ENCODE measurements at regions not wholly inside any gene's neighbourhood (a gene's known extent, or its start where the extent isn't known, plus 50 kb on each side); places are given as distances from the start of the nearest gene placed in this dataset.
"Not testable (repeated sequence)": the region's sequence is repeated elsewhere in the genome, so short reads cannot be mapped to it uniquely, and the experiment has no call there.

DNA sequence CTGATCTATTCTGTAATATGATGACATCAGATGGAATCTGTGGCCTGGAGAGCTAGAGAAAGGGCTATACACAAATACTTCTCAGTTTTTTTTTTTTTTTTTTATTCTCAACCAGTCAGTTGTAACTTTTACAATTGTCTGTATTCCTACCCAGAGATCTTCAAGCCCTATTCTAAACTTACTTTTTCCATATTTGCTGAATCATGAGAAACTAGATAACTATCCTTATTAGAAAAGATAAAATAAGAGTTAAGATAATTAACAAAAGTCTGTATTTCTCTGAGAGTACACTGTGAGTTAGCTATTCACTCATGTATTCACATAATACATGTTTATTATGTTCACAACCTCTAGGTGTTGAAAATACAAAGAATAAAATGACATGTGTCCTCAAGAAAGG is 1575.9 kb downstream of the EFNA5 start:
- ATAC-seq: no peak

DNA sequence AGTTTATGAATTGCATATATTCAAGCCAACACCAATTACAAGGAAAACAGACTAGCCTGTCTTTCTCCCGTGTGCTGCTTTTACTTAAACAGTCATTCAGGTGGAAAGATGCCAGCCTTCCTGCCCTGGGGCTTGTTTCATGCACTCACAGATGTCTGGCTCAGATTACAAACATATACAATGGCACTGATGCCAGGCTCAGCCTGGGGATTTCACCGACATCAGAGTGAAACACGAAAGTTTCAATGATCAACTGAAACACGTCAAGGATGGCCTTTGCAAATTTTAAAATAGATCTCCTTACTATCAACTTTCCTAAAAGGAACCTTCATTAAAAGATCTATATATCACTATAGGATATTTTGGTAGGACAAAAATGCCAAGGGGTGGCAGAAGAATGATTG is 1576.5 kb downstream of the EFNA5 start:
- peak; percentile 79 for ATAC-seq

DNA sequence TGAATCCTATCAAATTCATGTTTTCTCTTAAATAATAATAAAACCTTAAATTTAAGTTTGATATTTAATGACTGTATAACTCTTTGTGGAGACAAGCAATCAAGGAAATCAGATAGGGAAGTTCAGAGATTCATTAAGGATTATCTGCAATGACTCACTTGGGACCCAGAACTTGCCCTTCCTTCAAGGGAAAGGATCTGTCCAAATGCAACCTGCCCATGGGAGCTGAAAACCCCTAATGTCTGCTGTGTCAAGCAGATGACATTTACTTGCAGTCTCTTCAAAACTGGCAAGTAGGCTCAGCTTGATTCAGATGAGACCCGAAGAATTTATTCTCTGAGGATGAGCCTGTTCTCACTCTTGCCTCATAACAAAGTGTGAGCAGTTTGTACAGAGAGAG is 1577.6 kb downstream of the EFNA5 start:
- ATAC-seq: no peak

DNA sequence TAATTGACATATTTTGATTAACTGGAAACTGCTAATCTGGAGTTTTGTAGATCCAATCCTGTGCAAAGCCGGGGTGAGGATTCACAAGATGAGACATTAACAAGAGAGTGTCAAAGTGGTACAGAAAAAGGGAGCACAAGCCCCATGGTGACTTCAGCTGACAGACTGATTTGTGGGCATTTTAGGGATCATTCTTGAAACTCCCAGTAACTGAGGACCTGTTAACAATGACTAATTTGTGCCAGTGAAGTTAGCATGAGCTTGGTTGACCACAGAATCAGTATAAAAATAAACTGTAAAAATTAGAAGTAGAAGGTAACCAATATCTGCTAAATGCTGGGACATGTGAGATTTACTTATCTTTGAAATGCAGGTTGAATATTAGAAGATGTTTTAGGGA is 1578.3 kb downstream of the EFNA5 start:
- ATAC-seq: no peak

DNA sequence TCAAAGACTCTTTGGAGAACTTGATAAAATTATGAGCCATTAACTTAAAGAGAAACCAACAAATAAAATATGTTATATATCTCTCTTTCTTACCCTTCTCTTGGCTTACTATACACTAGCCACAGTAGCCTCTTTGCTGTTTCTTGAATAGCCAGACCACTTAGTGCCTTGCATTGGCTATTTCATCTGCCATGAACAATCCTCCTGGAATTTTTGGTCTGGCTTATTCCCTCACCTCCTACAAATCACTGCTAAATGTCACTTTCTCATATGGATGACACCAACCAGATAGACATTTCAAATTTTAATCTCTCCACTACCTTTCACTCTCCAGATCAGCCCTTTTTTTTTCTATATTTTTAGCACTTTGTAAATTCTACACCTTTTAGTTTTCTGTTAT is 1581.7 kb downstream of the EFNA5 start:
- no peak for ATAC-seq

DNA sequence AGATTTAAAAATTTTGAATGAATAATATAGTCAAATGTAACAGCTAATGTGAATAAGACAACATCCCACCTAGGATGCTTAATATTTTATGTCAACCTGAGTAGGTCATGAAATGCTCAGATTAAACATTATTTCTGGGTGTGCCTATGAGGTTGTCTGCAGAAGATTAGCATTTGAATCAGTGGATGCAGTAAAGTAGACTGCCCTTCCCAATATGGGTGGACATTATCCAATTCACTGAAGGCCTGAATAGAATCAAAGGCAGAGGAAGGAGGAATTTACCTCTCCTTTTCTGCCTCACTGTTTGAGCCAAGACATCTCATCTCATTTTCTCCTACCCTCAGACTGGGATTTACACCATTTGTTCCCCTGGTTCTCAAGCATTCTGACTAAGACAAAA is 1582.3 kb downstream of the EFNA5 start:
- no peak for ATAC-seq

DNA sequence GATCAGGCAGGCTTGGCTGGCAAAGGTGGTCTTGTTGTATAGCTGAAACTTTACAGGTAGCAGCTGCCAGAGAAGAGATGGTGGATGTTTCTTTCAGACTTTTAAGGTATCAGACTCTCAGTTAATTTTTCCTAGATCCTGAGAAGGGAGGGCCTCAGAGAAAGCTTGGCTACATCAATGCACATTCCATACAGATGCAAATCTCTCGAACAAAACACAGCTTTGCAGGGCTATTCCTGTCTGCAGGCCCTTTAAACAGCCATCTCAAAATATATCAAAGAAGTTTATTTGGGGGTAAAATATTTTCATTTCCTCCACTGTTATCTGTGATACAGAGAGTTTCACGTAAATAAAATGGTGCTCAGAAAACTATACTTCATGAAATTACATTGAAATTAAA is 1584.4 kb downstream of the EFNA5 start:
- ATAC-seq: no peak

DNA sequence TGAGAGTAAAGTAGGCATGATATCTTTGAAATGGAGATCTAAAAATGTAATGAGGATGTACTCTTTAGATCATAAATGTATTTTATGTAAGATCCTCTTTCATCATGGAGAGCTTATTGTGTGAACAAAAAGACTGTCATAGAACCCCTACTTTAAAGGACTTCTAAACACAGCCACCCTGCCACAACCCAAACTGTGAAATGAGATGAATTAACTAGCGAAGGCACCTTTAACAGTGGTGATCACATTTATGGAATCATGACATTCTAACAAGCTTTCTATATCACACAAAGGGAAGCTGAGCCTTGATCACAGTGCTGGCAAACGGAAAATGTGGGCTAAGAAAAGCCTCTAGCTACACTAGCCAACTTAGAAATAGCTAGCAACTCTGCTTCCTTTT is 1585.2 kb downstream of the EFNA5 start:
- no peak for ATAC-seq

DNA sequence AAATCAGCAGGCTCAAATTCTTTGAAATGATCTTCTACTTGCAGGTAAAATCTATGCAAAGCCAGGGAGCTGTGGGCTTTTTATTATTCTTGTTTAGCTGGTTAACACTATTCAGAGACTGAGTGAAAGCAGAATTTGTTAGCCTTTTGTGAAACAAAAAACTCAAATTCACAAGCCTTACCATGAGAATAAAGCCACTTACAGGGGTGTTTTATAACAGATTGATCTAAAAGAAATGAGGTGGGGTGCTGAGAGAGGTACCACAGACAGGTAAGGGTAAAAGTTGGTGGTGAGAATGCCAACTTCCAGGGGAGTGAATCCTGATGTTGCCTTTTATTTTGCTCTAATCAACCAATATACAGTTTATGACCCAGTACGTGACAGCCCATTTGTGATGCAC is 1585.6 kb downstream of the EFNA5 start:
- ATAC-seq: no peak

DNA sequence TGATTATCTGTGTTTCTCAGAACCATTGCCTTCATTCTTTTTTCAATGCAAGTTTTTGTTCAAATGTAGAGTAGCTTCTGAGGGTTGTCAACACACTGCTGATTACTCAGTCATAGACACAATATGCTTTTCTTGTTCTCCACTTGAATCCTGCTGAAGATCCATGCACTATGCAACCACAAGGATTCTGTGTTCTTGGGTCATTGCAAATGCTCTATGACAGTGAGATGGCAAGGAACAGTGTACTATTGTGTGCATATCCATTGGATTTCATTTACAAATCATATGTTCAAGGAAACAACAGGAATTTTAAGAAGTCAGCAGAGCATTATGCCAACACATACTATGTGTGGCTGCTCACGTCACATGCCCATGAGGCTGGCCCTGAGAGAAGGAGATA is 1590.2 kb downstream of the EFNA5 start:
- no peak for ATAC-seq

DNA sequence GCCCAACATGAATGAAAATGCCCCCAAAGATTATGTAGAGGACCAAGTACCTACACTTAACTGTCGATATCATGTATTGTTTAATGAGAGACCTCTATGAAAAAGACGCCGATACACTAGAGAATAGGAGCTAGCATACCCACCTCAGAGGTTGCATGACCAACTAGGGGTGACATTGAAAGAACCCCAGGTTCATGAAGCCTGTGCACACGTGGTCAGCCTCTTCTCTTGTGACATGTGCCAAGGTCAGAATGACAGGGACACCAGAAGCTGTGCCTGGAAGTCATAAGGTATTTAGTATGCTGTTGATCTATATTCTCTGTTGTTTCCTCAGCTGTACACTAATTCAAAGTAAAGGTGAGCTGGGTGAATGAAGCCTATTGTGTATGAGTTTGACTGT is 1594.1 kb downstream of the EFNA5 start:
- no peak for ATAC-seq

DNA sequence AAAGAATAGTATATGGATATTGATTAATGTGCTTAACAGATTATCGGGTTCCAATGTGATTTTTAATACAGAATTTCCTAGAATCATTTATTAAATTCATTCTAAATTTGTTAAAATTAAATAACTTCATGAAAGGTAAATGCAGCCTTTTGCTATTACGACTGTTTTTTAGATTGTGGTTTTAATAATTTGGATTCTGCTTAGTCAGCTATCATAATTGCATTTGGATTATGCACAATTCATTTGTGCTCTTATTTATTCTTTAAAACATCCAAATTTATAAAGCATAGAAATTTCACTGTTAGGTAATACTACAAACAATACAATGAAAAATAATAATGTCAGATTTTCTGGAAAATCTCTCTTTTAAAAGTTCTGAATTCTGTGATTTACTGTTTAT is 1598.5 kb downstream of the EFNA5 start:
- no peak for ATAC-seq

DNA sequence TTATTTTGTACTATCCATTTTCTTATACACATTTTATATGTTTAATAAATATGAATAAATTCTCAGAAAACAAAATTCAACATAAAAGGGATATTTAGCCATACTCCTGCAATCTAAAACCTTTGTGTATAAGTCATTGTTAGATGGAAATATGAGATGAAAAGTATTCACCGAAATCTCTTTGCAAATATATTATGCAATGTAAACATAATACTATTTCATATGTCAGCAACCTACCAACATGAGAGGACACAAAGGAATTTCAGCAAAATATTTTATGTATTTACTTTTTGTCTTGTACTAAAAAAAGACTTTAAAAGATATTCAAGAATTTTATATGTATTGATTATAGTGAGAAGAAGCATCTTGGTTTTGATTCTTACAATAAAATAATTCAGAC is 1623.4 kb downstream of the EFNA5 start:
- no peak for ATAC-seq

DNA sequence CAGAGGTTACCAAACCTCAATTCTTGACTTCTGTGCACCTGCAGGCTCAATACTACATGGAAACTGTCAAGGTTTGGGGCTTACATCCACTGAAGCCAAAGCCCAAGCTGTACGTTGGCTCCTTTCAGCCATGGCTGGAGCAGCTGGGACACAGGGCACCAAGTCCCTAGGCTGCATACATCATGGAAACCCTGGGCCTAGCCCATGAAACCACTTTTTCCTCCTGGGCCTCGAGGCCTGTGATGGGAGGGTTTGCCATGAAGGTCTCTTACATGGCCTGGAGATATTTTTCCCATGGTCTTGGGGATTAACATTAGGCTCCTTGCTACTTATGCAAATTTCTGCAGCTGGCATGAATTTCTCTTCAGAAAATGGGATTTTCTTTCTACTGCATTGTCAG is 1638.7 kb downstream of the EFNA5 start:
- ATAC-seq: not testable (repeated sequence)

DNA sequence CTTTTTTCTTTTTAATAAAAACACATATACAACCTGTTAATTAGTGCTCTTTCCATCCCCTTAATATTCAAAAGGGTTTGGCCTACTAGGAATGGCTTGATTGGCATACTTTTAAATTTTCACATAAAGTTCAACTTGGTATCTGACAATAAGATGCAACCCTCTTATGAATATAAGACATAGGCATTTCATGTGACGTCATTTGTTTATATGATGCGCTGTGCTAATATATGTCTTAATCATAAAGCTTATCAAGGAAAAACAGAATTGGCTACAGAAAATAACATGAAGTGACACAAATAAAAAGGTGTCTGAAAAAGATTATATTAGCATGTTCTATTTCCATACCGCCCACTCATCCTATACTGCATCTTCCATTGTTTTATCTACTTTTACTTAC is 1642.4 kb downstream of the EFNA5 start:
- ATAC-seq: no peak

DNA sequence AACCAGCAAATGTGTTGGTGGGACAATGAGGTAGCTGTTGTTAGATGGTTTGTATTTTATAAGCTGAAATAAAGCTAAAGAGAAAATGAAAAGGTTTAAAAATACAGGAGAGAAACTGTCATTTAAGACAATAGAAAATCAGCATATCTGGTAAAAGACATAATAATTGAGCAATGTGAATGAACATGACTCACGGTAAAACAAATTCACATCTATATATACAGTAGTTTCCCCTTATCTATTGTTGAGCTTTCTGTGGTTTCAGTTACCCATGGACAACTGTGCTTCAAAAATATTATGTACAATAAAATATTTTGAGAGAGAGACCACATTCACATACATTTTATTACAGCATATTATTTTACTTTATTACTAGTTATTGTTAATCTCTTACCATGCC is 1649.8 kb downstream of the EFNA5 start:
- ATAC-seq: no peak

DNA sequence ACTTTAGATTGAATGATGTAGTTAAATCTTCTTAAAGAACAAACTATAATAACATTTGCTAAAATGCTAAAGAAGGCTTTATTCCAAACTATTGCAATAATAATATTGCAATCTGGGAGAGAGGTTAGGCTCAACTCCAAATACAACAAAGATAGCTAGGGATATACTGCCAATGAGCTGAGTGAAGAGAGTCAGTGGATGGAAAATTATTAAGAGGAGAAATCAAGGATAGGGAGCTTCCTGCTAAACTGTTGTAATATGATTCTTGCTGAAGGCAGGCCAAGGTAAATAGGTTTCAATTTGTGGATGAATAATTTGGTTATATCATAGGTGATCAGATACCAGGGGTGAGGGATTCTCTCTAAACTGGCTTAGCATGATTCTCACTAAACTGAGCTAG is 1651.5 kb downstream of the EFNA5 start:
- no peak for ATAC-seq

DNA sequence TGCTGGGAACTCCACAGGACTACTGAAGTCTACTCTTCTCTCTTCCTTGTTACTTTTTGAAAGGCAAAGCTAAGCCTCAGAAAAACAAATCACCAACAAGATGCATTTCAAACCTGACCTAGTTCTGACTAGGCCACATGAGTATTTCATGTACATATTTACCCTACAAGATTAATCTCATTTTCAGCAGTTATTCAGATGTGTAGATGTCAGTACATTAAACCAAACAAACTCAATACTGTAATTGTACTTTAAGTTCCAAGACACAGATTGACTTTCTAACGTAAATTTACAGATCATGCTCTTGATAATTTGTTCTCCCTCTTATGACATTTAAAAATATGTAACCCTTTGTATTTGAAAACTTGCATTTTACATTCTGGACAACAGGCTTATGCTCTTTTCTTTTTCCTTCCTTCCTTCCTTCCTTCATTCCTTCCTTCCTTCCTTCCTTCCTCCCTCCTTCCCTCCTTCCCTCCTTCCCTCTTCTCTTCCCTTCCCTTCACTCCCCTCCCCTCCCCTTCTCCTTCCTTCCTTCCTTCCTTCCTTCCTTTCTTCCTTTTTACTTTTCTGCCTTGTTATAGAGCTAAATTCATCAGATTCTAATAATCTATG is 1653.4 kb downstream of the EFNA5 start:
- ATAC-seq: no peak

DNA sequence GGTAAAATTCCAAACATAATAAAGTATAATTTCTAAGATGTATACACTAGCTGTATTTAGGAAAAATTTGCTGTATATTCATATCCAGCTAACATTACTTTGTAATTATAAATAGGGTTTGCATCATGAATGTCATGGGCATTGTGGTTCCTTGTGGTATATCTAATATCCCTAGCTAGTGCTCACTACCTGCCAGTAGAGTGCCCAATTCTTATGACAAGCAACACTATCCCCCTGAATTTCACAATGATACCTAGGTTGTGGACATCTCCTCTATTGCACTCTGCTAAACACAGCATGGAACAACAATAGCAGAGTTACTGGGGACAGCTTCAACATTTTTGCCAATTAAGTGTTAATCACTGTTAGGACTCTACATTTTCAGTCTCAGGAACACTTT is 1656.5 kb downstream of the EFNA5 start:
- no peak for ATAC-seq

DNA sequence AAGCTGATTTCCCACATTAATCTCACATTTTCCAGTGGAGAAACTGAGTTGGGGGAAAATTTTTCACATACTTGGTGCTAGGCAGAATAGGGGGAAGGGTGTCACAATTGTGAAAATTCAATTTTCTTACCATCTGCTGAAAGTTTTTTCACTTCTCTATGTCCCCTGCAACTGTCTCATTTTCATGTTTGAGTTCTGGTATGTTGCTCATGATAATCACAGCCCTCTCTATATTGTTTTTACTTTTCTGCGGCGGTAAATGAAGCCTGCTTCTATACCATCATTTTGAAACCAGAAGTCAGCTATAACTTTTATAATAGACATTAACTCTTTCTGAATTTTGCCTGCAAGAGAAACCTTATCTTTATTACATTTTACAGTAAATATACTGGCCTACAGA is 1664.5 kb downstream of the EFNA5 start:
- ATAC-seq: no peak

DNA sequence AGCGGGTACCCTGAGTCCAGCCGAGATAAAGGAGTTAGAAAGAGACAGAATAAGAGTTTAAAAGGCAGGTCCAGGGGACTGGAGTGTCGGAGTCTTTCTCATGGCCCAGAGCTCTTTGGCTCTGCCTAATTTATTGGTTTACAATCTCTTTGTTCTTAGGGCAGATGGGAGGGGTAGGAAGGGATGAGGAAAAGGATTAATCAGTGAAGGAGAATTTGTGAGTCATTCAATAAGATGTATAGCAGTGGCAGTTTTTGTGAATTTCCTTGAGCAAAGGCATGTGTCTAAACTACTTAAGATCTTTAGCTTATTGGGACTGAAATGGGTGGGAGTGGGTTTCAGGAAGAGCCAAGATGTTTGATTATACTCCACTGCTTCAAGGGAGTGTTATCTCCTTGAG is 1671.7 kb downstream of the EFNA5 start:
- ATAC-seq: not testable (repeated sequence)

DNA sequence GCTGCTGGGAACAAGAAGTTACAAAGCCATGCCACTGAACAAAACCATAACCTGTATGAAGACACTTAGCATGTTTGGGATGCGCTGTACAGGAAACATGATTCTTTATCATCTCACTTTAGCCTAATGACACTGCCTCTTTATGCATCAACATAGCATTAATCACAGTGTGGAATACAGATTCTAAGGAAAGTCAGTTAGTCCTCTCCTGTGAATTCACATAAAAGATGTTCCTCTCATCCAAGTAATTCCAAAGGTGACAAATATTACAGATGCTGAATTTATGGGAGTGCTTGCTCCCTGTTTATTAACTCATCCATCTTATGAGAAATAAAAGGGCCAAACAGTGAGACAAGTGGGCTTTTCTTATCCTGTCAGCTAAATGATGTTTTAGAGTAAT is 1677.7 kb downstream of the EFNA5 start:
- ATAC-seq: no peak

DNA sequence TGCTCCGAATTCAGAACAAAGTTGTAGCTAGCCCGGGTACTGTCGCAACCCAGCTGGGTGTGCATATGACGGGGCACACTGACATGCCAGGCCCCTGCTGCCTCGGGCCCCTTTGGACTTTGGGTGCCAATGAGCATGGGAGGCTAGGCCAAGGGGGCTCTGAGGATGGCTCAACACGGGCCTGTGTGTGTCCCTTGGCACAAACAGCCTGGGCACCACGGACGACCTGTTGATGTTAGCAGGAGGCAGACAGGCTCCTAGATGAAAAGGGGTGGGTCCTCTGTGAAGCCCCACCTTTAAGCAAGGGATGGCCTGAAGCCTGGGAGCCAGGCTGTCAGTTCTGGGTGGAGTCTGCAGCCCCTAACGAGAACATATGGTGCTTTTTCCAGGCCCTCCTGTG is 1688.2 kb downstream of the EFNA5 start:
- no peak for ATAC-seq

DNA sequence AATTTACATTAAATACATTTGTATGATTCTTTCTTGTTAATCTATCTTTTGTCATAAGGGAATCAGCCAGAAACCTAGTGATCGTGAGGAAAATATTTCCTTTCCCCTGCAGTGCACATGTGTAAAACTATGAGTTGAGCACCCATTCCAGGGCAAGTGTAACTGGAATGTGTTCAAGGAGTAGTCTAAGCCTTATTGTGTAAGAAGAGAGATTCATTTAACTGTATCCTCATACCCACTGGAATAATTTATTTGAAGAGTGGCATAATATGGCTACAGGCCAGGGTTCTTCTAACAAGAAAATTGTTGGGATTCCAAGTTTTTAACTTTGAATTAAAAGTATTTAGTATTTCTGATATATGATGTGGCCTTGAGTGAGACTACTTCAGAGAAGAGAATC is 1692.7 kb downstream of the EFNA5 start:
- ATAC-seq: no peak

DNA sequence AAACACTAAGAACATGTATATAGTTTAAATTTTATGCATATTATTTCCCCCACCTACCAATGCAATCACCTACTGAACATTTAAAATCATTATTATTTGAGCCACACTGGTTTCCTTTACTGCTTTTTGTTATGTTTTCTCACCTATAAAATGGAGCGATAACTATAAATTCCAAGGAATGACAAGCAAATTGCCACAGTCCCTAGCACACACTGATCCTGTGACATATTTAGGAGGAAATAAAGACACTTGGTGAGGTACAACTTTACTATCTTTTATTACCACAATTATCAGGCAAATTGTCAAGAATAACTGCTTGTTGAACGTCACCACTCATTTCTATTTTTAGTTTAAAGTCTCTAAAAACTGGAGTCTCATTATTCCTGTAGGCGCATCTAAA is 1693.6 kb downstream of the EFNA5 start:
- ATAC-seq: no peak

DNA sequence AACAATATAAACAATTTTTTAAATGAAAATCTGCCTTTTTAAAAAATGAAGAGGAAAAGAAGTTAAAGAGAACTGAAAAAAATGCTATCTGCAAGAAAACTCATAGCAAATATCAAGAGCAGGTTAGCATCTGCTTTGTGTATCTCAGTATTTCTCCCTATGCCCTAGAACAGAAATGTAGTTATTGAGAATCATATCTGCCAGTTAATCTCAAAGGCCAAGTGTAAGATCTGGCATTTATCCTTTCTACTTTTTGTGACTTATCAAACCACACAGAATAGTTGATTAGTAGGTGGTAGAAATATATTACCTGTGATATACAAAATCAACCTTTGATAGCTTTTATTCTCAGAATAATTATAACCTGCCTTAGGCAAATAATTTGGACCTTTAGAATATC is 1699.8 kb downstream of the EFNA5 start:
- ATAC-seq: no peak
